ENCODE measurements at regions not wholly inside any gene's neighbourhood (a gene's known extent, or its start where the extent isn't known, plus 50 kb on each side); places are given as distances from the start of the nearest gene placed in this dataset.

- TF ChIP-seq CTCF (IDR thresholded peaks at IDR 0.05; ENCODE audit: low read depth, low read length) = no peak
- no peak for TF ChIP-seq POLR2A (IDR thresholded peaks at IDR 0.05; ENCODE audit: extremely low read depth, insufficient read length)
- no peak for TF ChIP-seq MAX (IDR thresholded peaks at IDR 0.05; ENCODE audit: low read depth, low read length)
- TF ChIP-seq MYC (IDR thresholded peaks at IDR 0.05; ENCODE audit: low read depth, low read length) = no peak
Measured at GRCh38 chr3:83434880-83435587, 1523.8 kb upstream of the CADM2 start.

Data from NB4 (cell line).